ENCODE measurements at regions not wholly inside any gene's neighbourhood (a gene's known extent, or its start where the extent isn't known, plus 50 kb on each side); places are given as distances from the start of the nearest gene placed in this dataset.
"Not testable (repeated sequence)": the region's sequence is repeated elsewhere in the genome, so short reads cannot be mapped to it uniquely, and the experiment has no call there.

DNA sequence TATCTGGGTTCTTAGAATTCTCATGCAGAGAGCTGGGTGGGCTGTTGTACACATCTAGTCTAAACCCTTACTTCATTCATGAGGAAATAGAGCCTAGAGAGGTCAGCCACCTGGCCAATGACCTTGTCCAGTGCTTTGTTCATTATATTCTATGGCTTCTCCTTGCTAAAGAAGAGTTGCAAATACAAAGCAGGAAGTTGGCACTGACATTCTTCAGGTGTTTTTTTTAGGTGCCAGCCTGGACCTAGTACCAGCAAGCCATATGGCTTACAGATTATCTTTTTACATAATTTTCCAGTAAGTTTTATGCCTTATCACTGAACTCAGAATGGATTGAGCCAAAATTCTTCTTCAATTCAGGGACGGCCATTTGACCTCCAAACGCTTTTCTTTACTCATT is 54.7 kb upstream of the PGM2 start:
- no peak for DNase-seq

GRCh38 chr4:37770016-37770415 is 56.5 kb upstream of the PGM2 start:
- DNase-seq: no peak

DNA sequence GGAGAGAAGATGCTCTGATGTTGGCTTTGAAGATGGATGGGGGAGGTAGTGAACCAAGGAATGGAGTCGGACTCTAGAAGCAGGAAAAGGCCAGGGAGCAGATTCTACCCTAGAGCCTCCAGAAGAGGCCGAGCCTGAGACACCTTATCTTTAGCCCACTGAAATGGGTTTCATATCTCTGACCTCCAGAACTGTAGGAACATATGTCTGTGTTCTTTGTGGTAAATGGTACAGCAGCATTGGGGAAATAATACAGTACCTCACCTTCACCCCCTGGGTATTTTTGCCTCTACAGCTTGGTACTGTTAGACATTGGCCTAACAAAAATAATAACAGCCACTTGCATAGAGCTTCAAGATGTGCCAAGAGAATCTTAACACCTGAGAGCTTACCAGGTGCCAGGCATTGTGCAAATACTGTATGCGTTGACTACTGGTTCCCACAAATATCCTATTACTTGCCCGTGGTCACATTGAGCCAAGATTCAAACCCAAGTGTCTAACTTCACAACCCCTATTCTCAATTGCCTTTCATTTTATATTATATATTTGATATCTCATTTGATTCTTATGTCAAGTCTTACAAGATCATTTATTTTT is 57.0 kb upstream of the PGM2 start:
- no peak for DNase-seq

DNA sequence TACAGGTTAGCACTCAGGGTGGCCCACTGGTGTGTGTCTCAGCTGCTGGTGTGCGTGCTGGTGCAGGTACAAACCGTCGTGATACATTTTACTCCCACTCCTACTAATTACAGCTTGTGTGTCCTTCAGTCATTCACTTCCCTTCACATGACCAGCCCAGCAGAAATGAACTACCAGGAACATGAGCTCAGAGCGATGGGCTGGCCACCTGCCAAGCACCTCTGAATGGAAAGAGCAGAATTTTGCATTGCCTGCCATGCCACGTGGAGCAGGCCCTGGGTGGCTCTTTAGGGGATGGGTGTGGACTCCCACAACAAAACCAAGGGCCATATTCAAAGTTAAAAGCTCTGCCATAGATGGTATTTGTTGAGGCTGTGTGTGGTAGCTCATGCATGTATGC is 58.9 kb upstream of the PGM2 start:
- DNase-seq: peak; percentile 77 to 88 (median 86)

DNA sequence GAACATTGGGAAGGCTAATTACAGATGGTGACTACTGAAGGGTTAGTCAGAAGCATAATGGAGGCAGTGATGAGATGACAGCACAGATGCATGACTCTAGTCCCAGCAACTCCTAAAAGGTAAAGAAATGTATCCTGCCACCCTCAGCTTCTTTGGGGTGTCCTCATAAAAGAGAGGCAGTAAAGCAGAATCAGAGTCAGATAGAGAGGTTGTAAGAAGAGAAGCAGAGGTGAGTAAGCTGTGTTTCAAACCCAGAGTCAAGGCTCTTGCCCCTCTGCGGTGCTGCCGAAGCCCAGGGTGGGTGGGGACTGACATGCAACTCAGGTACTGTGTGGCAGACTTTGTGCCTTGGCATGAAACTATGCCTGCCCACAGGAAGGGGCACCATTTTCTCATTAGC is 59.5 kb upstream of the PGM2 start:
- no peak for DNase-seq

DNA sequence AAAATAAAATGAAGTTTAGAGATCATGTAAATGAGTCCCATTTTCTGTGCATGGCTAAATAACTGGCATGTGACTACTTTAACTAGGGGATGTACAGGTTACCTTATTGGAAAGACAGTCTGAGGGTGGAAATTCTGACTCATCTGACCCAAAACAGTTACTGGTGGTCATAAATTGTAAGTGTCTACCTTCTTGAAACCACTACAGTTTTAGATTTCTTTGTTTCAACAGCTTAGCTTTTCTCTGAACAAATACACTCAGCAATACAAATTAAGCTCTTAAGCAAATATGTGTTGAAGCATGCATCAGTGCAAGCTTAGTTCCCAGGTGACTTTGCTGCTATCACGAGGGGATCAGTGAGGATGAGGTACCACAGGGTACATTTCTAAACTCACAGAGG is 60.7 kb upstream of the PGM2 start:
- DNase-seq: no peak

GRCh38 chr4:37763831-37764230 is 62.7 kb upstream of the PGM2 start:
- no peak for DNase-seq

- peak in 1 of 4 experiments; percentile 38 for DNase-seq
These were observed 63.5 kb upstream of the PGM2 start for GRCh38 chr4:37762991-37763368.

- peak; percentile 37 to 59 (median 54) for DNase-seq
These were observed 64.0 kb upstream of the PGM2 start for GRCh38 chr4:37762294-37762990.

- peak in 3 of 4 experiments; percentile 21 to 52 (median 42) for DNase-seq
These were observed 65.6 kb upstream of the PGM2 start for GRCh38 chr4:37760840-37761239.

GRCh38 chr4:37759833-37760232 is 66.7 kb upstream of the PGM2 start:
- no peak for DNase-seq

DNA sequence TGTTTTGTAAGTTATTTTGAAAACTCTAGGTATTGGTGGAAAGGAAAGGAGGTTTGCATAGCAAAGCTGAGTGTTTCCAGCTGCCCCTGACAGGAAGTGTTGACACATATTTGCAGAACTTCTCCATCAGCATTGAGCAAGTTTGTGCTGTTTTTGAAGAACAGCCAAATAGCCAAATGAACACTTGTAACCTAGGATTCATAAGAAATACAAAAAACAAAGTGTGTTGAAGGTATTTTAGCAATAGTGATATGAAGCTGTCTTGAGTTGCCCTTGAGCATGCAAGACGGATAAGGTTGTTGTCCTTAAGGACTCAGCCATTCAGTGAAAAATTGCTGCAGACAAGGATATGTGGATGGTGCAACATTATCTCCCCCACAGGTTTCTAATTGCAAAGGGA is 68.3 kb upstream of the PGM2 start:
- peak; percentile 75 to 93 (median 82) for DNase-seq

GRCh38 chr4:37757761-37758160 is 68.7 kb upstream of the PGM2 start:
- DNase-seq: peak in 3 of 4 experiments; percentile 27 to 54 (median 51)

DNA sequence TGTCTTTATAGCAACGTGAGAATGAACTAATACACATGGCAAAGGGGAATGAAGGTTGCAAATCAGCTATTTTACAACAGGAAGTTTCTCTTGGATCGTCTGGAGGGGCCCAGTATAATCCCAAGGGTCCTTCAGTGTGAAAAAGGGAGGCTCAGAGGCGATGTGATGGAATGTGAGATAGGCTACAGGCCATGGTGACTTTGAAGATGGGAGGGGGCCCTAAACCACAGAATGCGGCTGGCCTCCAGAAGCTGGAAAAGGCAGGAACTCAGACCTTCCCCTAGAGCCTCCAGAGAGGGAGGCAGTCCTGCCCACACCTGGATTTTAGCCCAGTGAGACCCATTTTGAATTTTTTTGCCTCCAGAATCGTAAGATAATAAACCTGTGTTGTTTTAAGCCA is 69.4 kb upstream of the PGM2 start:
- no peak for DNase-seq

GRCh38 chr4:37754410-37755185 is 68.4 kb upstream of the RELL1 start:
- peak; percentile 48 to 77 (median 72) for DNase-seq

DNA sequence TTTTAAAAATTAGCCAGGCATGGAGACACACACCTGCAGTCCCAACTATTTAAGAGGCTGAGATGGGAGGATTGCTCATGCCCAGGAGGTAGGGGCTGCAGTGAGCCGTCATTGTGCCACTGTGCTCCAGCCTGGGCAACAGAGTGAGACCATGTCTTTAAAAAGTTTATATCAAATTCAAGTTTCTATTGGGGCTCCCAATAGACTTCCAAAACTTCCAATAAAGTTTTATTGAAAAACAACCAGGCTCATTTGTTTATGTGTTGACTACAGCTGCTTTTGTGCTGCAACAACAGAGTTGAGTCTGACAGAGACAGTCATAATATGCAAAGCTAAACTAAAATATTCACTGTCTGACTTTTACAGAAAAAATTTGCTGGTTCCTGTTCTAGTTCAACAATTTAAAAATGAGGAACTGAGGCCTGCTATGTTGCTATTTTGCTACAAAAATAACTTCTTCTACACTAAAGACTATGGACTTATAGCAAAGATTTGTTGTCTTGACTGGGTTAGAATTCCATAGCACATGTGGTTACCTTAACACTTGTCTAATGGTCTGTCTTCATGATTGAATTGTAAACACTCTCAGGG is 63.3 kb upstream of the RELL1 start:
- DNase-seq: peak; percentile 23 to 86 (median 69)

GRCh38 chr4:37748485-37748884 is 62.3 kb upstream of the RELL1 start:
- DNase-seq: no peak

GRCh38 chr4:37747772-37748330 is 61.7 kb upstream of the RELL1 start:
- DNase-seq: peak in 1 of 4 experiments; percentile 10

GRCh38 chr4:37746852-37747251 is 60.7 kb upstream of the RELL1 start:
- DNase-seq: not testable (repeated sequence)

- no peak for DNase-seq
These were observed 59.8 kb upstream of the RELL1 start for GRCh38 chr4:37745946-37746345.

GRCh38 chr4:37742149-37742548 is 56.0 kb upstream of the RELL1 start:
- DNase-seq: no peak

- DNase-seq: no peak
These were observed 55.4 kb upstream of the RELL1 start for GRCh38 chr4:37741564-37741963.

- DNase-seq: no peak
These were observed 54.4 kb upstream of the RELL1 start for GRCh38 chr4:37740546-37740945.
